T-helper 2 cell treated with Interferon-gamma antibody and Interleukin-4, amounts not matched to agents 100 ng/mL and 5 ng/mL, for 36 hours (primary cell): ENCODE measurements at regions not wholly inside any gene's neighbourhood (a gene's known extent, or its start where the extent isn't known, plus 50 kb on each side); places are given as distances from the start of the nearest gene placed in this dataset.

Experiments used
- intact Hi-C: fragments of 100-400 bp; cut with micrococcal nuclease; formaldehyde crosslinking; loops from one replicate; pipeline ENCODE4 v1.15.1; 2023

- intact Hi-C loops: no loop called here
Measured at GRCh38 chr4:15130441-15130840, 128.2 kb downstream of the CPEB2 start.

- intact Hi-C loops: no loop called here
Measured at GRCh38 chr4:15131551-15131950, 129.3 kb downstream of the CPEB2 start.

DNA sequence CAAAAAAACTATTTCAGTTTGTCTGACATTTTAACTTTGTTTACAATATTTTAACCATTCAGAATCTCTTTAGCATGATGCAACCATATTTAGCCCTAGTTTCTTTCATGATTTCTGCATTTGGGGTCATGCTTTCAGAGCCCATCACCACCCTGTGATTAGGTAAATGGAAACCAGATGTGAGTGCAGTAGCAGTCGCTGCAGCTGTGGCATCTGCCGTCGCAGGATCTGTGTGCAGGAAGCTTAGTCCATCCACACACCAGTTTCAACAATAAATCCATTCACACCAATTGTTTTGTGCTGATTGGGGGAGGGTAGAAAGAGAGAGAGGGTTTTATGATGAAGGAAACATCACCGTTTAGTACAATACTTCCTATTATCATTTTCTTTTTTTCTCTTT lies 130.5 kb downstream of the CPEB2 start:
- intact Hi-C loops: no loop called here

DNA sequence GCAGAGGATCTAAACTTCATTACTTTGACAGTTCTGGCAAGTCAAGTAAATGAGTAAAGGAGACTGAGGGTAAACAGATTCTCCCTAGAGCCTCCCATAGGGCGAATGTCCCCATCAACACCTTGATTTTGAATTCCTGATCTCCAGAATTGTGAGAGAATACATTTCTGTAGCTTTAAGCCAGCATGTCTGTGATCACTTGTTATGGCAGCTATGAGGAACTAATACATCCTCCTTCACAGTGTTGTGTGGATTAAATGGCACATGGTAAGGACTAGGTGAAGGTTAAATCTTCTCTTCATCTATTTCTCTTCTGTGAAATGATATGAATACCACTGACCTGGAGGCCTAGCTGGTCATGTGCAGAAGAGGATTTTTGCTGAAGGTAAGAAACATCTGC lies 137.3 kb downstream of the CPEB2 start:
- intact Hi-C loops: no loop called here

DNA sequence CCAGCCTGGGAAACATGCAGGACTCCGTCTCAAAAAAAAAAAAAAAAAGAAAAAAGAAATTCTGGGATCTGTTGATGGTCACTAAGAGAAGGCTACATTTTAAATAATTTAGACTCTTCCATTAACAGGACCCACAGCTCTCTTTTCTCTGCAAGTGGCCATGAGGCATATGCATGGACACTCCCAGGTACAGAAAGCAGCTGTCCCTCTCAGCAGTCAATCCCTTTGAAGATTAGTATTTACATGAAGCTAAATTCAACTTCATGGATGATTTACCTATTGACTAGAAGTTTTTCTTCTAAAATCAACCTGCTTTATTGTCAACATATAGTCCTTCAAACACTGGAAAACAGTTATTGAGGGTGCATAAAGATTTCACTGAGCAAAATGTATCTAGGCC lies 139.9 kb downstream of the CPEB2 start:
- intact Hi-C loops: no loop called here

DNA sequence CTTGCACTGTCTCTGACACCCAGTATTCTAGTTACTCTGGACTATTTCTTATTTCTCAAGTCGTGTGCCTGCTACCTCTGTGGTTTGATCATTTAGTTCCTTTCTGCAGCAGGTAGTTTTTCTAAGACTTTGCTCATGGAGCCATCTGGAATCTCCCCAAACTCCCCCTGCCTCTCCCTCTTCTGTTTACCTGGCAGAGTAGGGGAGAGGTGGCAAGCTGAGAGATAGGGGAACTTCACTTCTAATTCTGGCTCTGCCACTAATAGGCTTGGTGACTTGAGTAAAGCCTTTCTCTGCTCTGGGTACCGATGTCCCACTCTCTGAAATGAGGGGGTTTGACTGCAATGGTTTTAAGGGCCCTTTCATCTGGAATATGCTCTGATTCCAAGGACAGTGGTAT lies 141.3 kb downstream of the CPEB2 start:
- intact Hi-C loops: no loop called here

DNA sequence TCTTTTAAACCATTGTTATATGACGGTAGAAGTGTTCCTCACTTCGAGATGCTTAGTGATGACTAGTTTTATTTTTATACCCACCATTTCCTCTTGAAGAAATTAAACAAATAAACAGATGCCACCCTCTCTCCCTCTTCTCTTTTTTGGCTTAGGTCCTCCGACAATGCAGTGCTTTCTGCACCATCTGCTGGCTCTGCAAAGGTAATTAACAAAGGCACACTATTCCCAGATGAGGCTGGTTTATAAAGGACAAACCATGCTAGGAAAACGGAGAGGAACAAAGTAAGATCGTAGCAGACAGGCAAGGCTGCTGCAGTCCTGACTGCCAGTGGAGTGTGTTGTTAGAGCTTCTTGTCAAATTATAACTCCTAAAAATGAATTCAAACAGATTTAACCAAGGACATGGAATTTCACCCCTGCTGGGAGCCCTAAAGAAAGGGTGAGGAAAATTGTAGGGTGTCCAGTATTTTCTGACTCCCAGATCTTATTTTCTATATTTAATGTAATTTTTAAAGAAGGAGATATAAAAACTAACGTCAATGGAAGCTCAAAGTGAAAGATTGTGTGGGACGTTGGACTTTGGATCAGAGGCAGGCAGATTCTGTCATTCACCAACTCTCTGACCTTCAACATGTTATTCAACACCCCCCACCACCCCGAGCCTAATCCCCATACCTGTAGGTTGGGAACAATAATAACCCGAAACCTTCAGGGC lies 142.1 kb downstream of the CPEB2 start:
- intact Hi-C loops: no loop called here

DNA sequence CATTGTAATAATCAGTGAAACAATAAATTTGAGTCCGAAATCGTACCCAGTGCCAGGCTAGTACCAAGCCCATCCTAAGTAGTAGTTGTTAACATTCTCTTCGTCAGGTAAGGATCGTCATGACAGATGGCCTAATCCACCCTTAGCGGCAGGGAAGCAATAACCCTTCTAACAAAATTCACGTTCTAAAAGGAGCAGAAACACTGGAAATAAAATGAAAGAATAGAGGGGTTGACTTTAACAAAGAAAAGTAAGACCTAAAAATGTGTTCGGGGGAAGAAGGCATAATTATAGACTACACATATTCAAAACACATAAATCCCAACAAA lies 142.7 kb downstream of the CPEB2 start:
- intact Hi-C loops: no loop called here

DNA sequence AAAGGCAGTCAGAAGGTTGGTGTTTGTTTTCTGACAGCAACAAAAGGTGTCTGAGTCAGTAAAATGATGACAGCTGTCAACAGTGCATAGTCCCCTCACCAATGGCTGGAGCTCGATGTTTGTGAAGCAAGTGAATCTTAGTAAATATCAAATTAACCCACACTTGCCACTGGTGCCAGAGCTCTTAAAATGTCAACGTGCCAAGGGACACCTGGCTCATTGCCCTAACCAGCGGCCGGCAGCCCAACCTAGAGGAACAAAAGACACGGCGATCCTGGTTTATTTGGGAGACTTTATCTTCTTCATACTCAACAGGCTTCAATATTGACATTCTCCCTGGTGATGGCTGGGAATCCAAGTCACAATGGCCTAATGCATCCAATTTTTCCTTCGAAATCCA lies 143.4 kb downstream of the CPEB2 start:
- intact Hi-C loops: no loop called here

GRCh38 chr4:15147714-15148113 lies 145.4 kb downstream of the CPEB2 start:
- intact Hi-C loops: no loop called here

- intact Hi-C loops: no loop called here
Measured at GRCh38 chr4:15148199-15148598, 145.9 kb downstream of the CPEB2 start.

- intact Hi-C loops: no loop called here
Measured at GRCh38 chr4:15148691-15149090, 146.4 kb downstream of the CPEB2 start.

DNA sequence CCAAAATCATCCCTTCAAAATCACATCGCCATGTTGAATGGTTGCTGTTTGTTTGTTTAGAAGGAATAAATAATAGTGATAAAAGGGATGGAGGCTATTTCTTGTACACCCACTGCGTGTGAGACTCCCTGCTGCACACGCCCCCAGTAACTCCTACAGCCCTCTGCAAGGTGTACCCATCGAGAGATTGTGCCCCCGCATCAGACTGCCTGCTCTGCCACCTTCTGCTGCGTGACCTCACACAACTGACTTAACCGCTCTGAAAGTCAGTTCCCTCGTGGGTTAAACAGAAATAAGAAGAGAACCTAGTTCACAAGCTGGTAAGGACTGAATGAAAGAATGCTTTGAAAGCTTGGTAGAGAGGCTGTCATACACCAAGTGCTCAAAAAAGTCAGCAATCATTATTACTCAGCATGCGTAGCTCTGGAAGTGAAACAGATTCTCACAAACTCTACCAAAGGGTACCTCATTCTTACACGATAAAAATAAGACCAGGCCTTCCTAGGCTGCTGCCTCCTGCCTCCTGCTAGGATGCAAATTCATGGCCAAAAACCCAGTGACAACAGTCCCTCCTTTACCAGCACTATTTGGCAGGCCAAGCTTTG lies 147.1 kb downstream of the CPEB2 start:
- intact Hi-C loops: no loop called here

- intact Hi-C loops: no loop called here
Measured at GRCh38 chr4:15149839-15150592, 147.7 kb downstream of the CPEB2 start.

DNA sequence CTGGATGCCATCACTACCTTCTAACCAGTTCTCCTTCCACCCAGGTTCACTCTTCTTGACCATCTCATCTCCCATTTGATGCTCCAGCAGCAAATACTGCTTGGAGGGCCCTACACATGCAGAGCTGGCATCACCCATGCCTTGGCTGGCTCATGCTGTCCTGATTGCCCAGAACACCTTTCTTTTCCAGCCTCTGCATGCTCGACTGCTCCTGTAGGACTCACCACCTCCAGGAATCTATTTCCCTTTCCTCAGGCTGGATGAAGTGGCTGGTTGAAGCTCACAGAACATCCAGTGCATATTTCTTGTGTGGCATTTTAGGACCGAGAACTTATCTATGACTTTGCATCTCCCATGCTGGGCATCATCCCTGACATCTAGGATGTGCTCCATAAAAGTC lies 148.3 kb downstream of the CPEB2 start:
- intact Hi-C loops: no loop called here

DNA sequence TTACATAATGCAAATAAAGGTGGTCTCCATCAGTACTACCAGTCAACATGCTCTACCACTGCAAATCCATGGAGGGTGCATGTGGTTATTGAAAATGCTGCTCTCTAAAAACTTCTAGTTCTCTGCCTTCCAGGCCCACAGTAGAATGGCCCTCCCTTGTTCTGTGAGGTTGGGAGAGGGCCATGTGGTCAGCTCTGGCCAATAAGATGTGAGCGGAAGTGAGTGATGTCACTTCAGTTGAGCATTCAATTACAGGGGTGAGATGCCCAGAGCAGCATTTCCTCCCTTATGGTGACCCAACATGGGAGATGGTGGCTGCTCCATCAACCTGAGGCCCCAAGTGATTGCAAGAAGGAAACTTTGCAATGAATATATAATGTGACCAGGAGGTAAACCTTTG lies 148.8 kb downstream of the CPEB2 start:
- intact Hi-C loops: no loop called here

GRCh38 chr4:15153662-15154061 lies 151.4 kb downstream of the CPEB2 start:
- intact Hi-C loops: no loop called here

- intact Hi-C loops: no loop called here
Measured at GRCh38 chr4:15158406-15159091, 156.3 kb downstream of the CPEB2 start.

GRCh38 chr4:15159477-15160019 lies 157.3 kb downstream of the CPEB2 start:
- intact Hi-C loops: no loop called here

- intact Hi-C loops: no loop called here
Measured at GRCh38 chr4:15161439-15161838, 159.2 kb downstream of the CPEB2 start.

GRCh38 chr4:15162046-15162445 lies 159.8 kb downstream of the CPEB2 start:
- intact Hi-C loops: loop anchor here (1.0 kb wide), 1 partner anchor 1508 kb away; no protein-coding TSS in a partner anchor
